Bone marrow (tissue), 2 donors: ENCODE measurements at regions not wholly inside any gene's neighbourhood (a gene's known extent, or its start where the extent isn't known, plus 50 kb on each side); places are given as distances from the start of the nearest gene placed in this dataset.
"Not testable (repeated sequence)": the region's sequence is repeated elsewhere in the genome, so short reads cannot be mapped to it uniquely, and the experiment has no call there.

Experiments used
- DNase-seq, 2 donors: peaks; one replicate each; lab custom pipeline; 2025; lab: John Stamatoyannopoulos, UW

- no peak for DNase-seq
Measured at GRCh38 chr13:50493683-50494082, 349.8 kb downstream of the DLEU7 start.

- DNase-seq, result no peak
Measured at GRCh38 chr13:50494138-50494537, 349.4 kb downstream of the DLEU7 start.

GRCh38 chr13:50503212-50503611 lies 340.3 kb downstream of the DLEU7 start:
- DNase-seq, result not testable (repeated sequence)

DNA sequence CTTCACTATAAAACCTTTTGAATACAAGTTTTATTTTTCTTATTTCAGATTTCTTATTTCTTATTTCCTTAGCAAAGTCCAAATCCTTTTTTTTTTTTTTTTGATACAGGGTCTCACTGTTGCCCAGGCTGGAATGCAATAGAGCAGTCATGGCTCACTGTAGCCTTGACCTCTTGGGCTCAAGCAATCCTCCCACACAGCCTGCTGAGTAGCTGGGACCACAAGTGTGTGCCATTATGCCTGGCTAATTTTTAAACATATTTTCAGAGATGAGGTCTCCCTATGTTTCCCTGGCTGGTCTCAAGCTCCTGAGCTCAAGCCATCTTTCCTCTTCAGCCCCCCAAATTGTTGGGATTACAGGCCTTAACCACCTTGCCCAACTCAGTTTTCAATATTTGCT lies 334.3 kb downstream of the DLEU7 start:
- DNase-seq, result no peak

DNA sequence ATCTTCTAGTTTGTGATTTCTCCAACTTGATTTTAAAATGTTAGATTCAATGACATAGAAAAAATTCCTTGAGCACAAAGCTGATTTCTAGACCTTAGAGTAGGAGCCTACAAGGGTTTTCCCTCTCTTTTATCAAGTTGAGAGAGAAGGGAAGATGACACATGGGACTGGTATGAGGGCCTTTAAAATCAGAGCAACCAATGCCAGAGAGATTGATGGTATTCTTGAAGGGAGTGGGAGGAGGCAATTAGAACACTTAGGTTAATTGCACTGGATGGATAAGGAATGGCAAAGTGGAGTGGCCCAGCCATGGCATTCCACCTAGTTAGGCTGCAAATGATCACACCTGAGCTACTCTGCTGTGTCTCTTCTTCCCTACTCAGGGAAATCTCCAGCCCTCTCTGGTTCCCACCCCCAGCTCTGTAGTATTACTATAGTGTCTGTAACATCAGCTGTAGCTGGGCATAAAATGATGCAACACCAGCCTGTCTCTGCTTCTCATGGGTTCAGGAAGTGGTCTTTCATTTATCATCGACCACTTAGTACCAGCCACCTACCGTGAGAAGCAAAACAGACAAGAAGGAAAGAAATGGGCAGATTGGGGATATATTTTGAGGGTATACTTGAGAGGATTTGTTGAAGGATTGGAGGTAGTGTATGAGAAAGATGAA lies 333.6 kb downstream of the DLEU7 start:
- no peak for DNase-seq

DNA sequence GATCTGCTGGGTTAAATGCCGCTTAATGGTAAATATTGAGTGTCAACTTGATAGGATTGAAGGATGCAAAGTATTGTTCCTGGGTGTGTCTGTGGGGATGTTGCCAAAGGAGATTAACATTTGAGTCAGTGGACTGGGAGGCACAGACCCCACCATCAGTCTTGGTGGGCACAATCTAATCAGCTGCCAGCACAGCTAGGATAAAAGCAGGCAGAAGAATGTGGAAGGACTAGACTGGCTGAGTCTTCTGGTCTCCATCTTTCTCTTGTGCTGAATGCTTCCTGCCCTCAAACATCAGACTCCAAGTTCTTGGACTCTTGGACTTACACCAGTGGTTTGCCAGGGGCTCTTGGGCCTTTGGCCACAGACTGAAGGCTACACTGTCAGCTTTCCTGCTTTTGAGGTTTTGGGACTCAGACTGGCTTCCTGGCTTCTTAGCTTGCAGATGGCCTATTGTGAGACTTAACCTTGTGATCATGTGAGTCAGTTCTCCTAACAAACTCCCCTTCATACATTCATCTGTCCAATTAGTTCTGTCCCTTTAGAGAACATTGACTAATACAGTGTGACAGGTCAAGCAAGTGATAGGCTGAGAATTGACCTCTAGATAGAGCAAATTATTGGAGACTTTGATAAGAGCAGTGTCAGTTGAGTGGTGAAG lies 332.5 kb downstream of the DLEU7 start:
- not testable (repeated sequence) for DNase-seq

GRCh38 chr13:50511877-50512341 lies 331.6 kb downstream of the DLEU7 start:
- peak in 1 of 2 donors; percentile 79 for DNase-seq

- peak in 1 of 2 donors; percentile 23 for DNase-seq
Measured at GRCh38 chr13:50512474-50513299, 330.8 kb downstream of the DLEU7 start.

DNA sequence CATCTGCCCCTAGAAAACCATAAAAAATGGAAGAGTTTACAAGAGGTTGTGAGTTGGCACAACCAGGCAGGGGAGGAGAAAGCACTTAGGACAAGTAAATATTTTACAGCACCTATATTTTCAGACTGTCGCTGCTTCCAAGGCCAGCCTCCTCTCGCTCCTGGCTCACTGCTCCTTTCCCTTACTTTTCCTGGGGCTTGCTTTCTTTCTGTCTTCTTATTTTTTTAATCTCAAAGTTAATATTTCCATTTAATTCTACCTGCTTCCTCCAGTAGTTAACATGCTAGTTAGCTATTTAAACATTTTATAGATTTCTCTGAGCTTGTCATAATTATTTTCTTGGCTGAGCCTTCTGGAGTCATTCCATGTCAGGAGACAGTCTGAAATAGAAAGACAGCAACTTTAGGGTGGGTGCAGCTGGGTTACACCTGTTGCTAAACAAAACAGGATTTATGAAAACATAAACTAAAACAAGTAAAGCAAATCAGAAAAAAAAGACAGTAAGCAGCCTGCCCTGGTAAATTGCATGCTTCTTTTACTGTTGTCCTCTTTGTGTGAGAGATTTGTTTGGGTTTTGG lies 330.1 kb downstream of the DLEU7 start:
- no peak for DNase-seq

GRCh38 chr13:50514249-50514648 lies 329.2 kb downstream of the DLEU7 start:
- no peak for DNase-seq

DNA sequence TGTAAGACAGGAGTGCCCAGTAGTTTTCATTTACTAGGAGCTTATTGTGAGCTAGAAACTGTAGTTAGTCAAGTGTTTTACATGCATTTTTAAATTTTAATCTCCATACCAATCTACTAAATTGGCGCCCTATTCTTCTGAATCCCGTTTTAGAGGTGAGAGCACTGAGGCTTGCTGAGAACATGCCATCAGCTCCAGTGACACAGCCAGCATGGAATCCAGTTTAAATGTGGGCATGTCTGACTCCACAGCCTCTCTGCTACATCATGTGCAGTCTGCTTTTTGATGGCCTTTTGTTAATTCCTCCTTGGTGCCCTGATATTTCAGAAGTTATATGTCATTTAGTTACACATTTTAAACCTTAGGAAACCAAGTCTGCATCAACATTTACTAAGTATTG lies 325.4 kb downstream of the DLEU7 start:
- DNase-seq, result no peak

DNA sequence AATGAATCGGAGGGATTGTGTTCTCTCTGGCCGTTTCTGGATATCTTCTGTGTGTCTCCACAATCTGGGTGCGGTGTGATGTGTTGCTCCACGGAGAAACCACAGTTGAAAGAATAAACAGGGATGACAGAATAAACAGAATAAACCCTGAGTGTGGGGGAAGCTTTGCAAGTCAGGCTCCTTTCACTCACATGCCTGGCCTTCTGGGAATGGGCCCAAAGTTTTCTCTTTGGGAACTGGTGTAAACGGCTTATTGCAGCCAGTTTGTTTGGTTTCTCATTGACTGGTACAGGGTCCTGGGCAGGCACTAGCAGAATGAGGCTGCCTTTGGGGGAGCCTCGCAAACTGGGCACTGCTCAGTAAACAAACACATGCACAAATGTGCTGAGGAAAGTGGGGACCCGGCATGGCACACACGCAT lies 324.7 kb downstream of the DLEU7 start:
- DNase-seq, result no peak

GRCh38 chr13:50519866-50520265 lies 323.6 kb downstream of the DLEU7 start:
- DNase-seq, result no peak

DNA sequence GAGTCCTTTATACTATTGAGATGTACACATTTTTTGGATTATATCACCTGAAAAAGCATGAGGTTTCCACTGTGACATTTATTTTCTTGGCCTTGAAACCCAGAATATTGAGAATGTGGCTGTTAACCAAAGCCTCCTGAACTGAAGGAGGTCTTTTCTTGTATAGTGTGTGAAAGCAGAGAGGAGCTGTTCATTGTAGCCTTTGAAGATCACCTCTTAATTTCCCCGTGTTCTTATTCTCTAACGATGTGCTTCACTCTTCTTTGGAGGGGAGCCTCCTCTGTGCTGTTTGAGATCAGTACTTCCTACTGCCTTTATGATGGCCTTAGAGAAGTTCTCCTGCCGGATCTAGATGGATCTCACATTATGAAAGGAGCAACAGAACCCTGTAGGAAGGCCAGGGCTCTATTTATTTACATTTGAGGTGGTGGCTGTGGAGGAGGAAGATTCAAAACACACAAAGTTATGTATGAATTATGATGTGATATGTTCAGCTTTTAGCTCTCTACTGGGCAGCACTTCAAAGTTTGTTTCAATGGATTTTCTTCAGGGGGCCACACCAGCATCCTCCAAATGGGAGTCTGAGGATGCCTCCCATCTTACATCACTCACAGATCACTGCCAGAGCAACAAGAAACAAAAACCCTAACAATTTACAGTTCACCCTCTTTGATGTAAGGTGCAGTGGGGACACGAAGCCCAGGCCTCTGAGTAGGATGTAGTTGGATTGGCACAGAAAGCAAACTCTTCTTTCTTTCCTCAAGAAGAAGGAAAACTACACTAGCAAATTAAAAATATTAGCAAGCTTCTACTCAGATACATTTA lies 322.3 kb downstream of the DLEU7 start:
- DNase-seq, result no peak

- DNase-seq, result no peak
Measured at GRCh38 chr13:50521831-50522149, 321.7 kb downstream of the DLEU7 start.

DNA sequence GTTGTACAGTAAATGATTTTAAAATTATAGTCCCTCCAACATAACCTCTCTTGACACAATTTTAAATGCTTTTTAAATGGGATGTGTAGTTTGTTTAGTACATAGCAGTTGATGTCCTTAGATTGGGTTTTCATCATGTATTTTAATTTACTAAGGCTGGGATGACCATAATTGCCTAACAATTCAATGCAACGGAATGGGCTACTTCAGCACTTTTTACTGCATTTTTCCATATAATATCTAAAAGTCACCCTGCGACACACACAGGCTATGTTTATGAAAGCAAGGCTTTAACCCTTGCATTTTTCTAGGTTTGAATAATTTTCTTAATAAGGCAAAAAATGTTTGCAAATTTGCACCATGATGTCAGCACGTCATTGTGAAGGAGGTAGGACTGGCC lies 321.0 kb downstream of the DLEU7 start:
- DNase-seq, result no peak

GRCh38 chr13:50523307-50523706 lies 320.2 kb downstream of the DLEU7 start:
- DNase-seq, result no peak

GRCh38 chr13:50524560-50524959 lies 318.9 kb downstream of the DLEU7 start:
- no peak for DNase-seq

- no peak for DNase-seq
Measured at GRCh38 chr13:50526661-50527071, 316.8 kb downstream of the DLEU7 start.

GRCh38 chr13:50527188-50527587 lies 316.3 kb downstream of the DLEU7 start:
- no peak for DNase-seq

DNA sequence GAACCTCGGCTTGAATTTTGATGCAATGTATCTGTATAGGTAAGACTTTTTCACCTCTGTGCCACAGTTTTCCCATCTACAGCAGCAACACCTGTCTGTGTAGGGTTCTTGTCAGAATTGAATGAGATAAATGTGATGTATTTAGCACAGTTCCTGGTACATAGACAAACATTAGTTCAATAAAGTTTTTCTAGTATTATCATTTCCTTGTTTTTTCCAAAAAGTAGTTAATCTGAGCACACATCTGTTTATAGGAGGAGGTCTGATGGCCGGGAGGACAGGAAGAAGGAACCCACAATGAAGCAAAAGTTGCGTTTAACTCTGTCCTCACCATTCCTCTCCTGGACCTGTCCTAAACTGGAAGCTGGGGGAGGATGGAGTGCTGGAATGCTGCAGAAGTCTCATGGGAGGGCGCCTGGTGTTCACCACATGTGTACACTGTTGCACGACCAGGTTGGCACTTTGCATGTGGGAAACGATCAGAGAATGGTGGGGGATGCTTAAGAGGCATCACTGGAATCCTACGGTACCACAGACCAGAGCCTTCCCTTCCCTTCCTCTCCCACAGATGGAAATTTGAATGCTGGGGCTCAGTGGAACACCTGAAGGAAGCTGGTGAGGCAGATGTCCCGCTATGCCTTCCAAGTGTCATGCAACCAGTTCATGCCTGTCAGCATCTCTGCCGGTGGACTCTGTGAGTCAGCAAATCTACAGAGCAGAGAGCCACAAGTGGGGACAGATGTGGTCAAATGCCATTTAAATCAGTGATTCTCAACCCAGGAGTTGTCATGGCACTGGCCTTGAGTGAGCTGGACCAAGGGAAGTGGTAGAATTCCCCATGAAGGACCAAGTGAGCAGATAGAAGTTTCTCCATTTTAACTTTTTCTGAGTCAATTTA lies 315.6 kb downstream of the DLEU7 start:
- DNase-seq, result no peak
